ENCODE measurements at regions not wholly inside any gene's neighbourhood (a gene's known extent, or its start where the extent isn't known, plus 50 kb on each side); places are given as distances from the start of the nearest gene placed in this dataset.

DNA sequence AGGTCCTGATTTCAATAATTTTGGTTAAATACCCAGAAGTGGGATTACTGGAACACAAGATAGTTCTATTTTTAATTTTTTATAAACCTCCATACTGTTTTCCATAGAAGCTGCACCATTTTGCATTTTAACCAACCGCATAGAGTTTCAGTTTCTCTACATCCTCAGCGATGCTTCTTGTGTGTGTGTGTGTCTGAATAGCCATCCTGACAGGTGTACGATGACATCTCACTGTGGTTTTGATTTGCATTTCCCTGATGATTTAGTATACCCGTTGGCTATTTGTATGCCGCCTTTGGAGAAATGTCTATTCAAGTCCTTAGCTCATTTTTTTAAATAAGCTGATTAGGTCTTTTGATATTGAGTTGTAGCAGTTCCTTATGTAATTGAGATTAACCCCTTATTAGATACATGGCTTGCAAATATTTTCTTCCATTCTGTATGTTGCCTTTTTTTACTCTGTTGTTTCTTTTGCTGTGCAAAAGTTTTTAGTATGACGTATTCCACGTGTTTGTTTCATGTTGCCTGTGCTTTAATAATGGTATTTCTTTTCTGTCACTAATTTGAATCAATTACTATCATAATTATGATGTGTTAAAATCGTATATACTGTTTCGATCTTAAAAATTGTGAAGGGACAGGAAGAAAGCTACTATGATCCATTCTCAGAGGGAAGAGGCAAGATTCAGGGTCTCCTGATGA lies 227.2 kb upstream of the MON1B start:
- intact Hi-C loops (cut with DNase I; ENCODE audit: low total_unique reads) = no loop called here
- TF ChIP-seq POLR2A (IDR thresholded peaks at IDR 0.05) (no peak), EP300 (IDR thresholded peaks at IDR 0.05) (no peak), POLR2AphosphoS5 (IDR thresholded peaks at IDR 0.05) (no peak)
- TF ChIP-seq, protein P1, sequence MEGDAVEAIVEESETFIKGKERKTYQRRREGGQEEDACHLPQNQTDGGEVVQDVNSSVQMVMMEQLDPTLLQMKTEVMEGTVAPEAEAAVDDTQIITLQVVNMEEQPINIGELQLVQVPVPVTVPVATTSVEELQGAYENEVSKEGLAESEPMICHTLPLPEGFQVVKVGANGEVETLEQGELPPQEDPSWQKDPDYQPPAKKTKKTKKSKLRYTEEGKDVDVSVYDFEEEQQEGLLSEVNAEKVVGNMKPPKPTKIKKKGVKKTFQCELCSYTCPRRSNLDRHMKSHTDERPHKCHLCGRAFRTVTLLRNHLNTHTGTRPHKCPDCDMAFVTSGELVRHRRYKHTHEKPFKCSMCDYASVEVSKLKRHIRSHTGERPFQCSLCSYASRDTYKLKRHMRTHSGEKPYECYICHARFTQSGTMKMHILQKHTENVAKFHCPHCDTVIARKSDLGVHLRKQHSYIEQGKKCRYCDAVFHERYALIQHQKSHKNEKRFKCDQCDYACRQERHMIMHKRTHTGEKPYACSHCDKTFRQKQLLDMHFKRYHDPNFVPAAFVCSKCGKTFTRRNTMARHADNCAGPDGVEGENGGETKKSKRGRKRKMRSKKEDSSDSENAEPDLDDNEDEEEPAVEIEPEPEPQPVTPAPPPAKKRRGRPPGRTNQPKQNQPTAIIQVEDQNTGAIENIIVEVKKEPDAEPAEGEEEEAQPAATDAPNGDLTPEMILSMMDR (IDR thresholded peaks at IDR 0.05) = no peak
- DNase-seq = no peak
- H3K9me3 ChIP-seq = peaks cover 0 to 10% (median 0%) of the 10 kb centered on the region in 4 donors
- H3K4me1 ChIP-seq = no peaks in the 10 kb centered on the region
- no peak overlapping the region for H3K4me3 ChIP-seq
- no peak overlapping the region for H3K27ac ChIP-seq
- WGBS, 5 donors = 74 to 87% (median 84%) methylated on average over 9 of the region's 9 CpGs
- H3K36me3 ChIP-seq = no peaks in the 10 kb centered on the region
- no peaks in the 10 kb centered on the region for H3K27me3 ChIP-seq

DNA sequence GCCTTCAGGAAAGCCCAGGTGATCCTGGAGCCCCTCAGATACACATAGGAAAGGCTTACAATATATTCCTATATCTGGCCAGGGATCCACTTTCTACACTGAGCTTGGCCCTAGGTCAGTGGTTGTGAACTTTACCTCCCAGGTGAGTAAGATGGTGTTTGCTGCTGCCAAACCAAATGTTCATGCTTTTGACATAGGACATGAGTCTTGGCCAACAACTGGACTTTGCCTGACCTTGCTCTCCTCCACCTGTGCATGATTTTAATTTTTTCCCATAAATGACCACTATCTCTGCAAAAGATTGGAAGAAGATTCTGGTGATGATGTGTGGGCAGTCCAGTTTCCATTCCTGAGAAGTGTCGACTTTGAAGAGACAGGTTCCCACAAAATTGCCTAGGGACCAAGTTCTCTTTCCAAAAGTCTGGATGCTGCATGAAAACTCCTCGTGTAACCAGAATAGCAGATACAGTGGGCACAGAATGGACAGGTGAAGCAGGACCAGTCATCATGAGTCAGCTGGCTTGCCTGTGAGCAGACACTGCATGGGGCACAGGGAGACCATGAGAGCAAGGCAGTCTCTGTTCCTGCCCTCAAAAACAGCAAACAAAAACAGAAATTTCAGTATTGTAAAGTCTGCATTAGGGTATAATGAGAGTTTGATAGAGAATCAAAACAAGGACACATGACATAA lies 226.4 kb upstream of the MON1B start:
- intact Hi-C loops (cut with DNase I; ENCODE audit: low total_unique reads) = no loop called here
- TF ChIP-seq POLR2AphosphoS5 (IDR thresholded peaks at IDR 0.05) = no peak
- TF ChIP-seq EP300 (IDR thresholded peaks at IDR 0.05) = no peak
- TF ChIP-seq, protein P1 (IDR thresholded peaks at IDR 0.05) = no peak
- Histone ChIP-seq H3K9me3 (peaks cover 0 to 10% (median 0%) of the 10 kb centered on the region in 4 donors), H3K4me3 (no peak overlapping the region), H3K4me1 (no peaks in the 10 kb centered on the region), H3K27me3 (no peaks in the 10 kb centered on the region), H3K36me3 (no peaks in the 10 kb centered on the region), H3K27ac (no peak overlapping the region)
- DNase-seq = no peak
- WGBS, 5 donors = 79 to 93% (median 86%) methylated on average over 2 of the region's 2 CpGs

DNA sequence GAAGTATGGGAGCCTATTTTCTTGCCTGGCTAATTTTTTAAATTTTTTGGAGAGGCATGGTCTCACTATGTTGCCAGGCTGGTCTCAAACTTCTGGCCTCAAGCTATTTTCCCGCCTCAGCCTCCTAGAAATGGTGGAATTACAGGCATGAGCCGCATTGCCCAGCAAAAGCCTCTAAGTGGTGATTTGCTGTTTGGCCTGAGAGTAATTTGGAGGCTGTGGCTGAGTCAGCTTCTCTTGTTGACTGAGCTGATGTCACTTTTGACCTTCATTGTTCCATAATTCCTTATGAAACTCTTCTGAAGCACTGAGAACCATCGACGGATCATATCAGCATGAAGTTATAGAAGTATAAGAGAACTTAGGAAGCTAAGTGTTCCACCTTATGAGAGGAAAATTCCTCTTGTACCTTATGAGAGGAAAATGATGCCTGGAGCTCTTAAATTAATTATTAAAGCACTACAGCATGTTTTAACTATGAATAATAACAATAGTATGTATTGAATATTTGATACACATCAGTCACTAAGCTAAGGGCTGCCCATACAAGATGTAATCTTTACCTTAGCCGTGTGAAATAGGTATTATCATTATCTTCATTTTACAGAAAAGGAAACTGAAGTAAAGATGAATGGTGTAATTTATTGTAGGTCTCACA lies 220.8 kb upstream of the MON1B start:
- H3K4me1 ChIP-seq = no peaks in the 10 kb centered on the region
- TF ChIP-seq POLR2AphosphoS5 (IDR thresholded peaks at IDR 0.05) = no peak
- no peak for TF ChIP-seq POLR2A (IDR thresholded peaks at IDR 0.05)
- no peak for TF ChIP-seq EP300 (IDR thresholded peaks at IDR 0.05)
- TF ChIP-seq, protein P1 (IDR thresholded peaks at IDR 0.05) = no peak
- intact Hi-C loops (cut with DNase I; ENCODE audit: low total_unique reads) = no loop called here
- DNase-seq = no peak
- no peak overlapping the region for H3K4me3 ChIP-seq
- H3K27ac ChIP-seq = no peak overlapping the region
- no peaks in the 10 kb centered on the region for H3K27me3 ChIP-seq
- H3K36me3 ChIP-seq = no peaks in the 10 kb centered on the region
- peaks cover 0 to 4% (median 0%) of the 10 kb centered on the region in 4 donors for H3K9me3 ChIP-seq
- 65 to 76% (median 72%) methylated on average over 5 of the region's 5 CpGs for WGBS, 5 donors

DNA sequence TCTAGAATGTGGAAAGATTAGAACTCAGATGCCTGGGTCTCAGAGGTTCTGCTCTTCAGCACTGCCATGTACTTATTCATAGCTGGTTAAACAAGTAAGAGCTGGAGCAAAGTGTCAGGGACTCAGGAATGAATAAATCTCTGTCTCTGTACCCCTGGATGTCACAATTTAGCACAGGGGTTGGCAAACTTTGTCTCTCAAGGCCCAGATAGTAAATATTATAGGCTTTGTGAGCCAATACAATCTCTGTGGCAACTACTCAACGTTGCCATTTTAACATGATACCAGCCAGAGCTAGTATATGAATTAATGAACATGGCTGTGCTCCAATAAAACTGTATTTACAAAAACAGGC lies 220.3 kb upstream of the MON1B start:
- no peak overlapping the region for H3K4me3 ChIP-seq
- H3K4me1 ChIP-seq = no peaks in the 10 kb centered on the region
- intact Hi-C loops (cut with DNase I; ENCODE audit: low total_unique reads) = no loop called here
- no peak overlapping the region for H3K27ac ChIP-seq
- peaks cover 0 to 4% (median 0%) of the 10 kb centered on the region in 4 donors for H3K9me3 ChIP-seq
- no peaks in the 10 kb centered on the region for H3K36me3 ChIP-seq
- TF ChIP-seq, protein P1 (IDR thresholded peaks at IDR 0.05) = no peak
- TF ChIP-seq POLR2A (IDR thresholded peaks at IDR 0.05) (no peak), EP300 (IDR thresholded peaks at IDR 0.05) (no peak), POLR2AphosphoS5 (IDR thresholded peaks at IDR 0.05) (no peak)
- no peak for DNase-seq
- WGBS, 5 donors = 44 to 52% (median 47%) methylated on average over 1 of the region's 1 CpG
- no peaks in the 10 kb centered on the region for H3K27me3 ChIP-seq

All from stomach (tissue), 8 donors.